A549 (cell line): ENCODE measurements at regions not wholly inside any gene's neighbourhood (a gene's known extent, or its start where the extent isn't known, plus 50 kb on each side); places are given as distances from the start of the nearest gene placed in this dataset.

Experiments
- ATAC-seq, 2 experiments: fragments of 200-7000 bp in 1 of 2; fragments of >200 bp in 1 of 2; cut with Nextera tagmentation in 1 of 2; cut with Tn5 transposase in 1 of 2; 3 replicates each; pipeline versions ENCODE4 v1.8.0 to v1.9.1; 2018 to 2020; ENCODE audit warnings: mild to moderate bottlenecking in 1 of 2, moderate library complexity in 1 of 2
- CTCF ChIA-PET: fragments of 300-600 bp; sonication (Branson Sonifier 250); formaldehyde crosslinking; extraction: SDS; loops from one replicate; lab custom pipeline; 2021; ENCODE audit warnings: antibody characterized with exemption, inconsistent platforms; lab: Yijun Ruan, JAX
- POLR2A ChIA-PET: fragments of 350-600 bp; formaldehyde crosslinking; extraction: SDS; loops from one replicate; lab custom pipeline; 2021; ENCODE audit warnings: antibody characterized with exemption, inconsistent platforms; lab: Yijun Ruan, JAX
- DNase-seq, 2 experiments: peaks; one replicate each; pipeline versions ENCODE4 v3.0.0 to v3.0.0-alpha.2; 2011 to 2016; ENCODE audit warnings: low read depth in 1 of 2, low spot score in 1 of 2
- FAIRE-seq: peaks from 2 replicates; lab custom pipeline; 2011; peaks lifted over from hg19 to GRCh38; lab: Jason Lieb, UNC
- H3K27ac ChIP-seq, 2 experiments: fragments of >200 bp; sonication (Bioruptor Twin); formaldehyde crosslinking; 3 replicates each; pipeline ENCODE4 v1.5.1; 2016 to 2017
- H3K4me1 ChIP-seq: fragments of >200 bp; sonication (Bioruptor Twin); formaldehyde crosslinking; 3 replicates; pipeline ENCODE4 v1.6.1; 2016
- H3K4me2 ChIP-seq: fragments of >200 bp; sonication (Bioruptor Twin); formaldehyde crosslinking; 3 replicates; pipeline ENCODE4 v1.6.1; 2016
- H3K4me3 ChIP-seq: fragments of >200 bp; sonication (Bioruptor Twin); formaldehyde crosslinking; 3 replicates; pipeline ENCODE4 v1.5.1; 2016
- H3K9me3 ChIP-seq: fragments of >200 bp; sonication (Bioruptor Twin); formaldehyde crosslinking; 3 replicates; pipeline ENCODE4 v1.6.1; 2016
- ATOH8 ChIP-seq: fragments of 250-450 bp; sonication (Bioruptor Pico); IDR thresholded peaks from 2 replicates; pipeline ENCODE4 v1.5.0; 2020; ENCODE audit warnings: low read depth, mild to moderate bottlenecking, moderate library complexity
- BCL3 ChIP-seq: fragments of >200 bp; sonication (Bioruptor Twin); formaldehyde crosslinking; IDR thresholded peaks from 3 replicates; pipeline ENCODE4 v1.6.1; 2016
- CBX8 ChIP-seq: fragments of 200-600 bp; sonication (generic); IDR thresholded peaks from 2 replicates; pipeline ENCODE4 v1.6.1; 2016
- CHD4 ChIP-seq: fragments of 200-600 bp; sonication (generic); IDR thresholded peaks from 2 replicates; pipeline ENCODE4 v1.6.1; 2016; ENCODE audit warnings: antibody characterized with exemption, mild to moderate bottlenecking, borderline replicate concordance
- E2F6 ChIP-seq: IDR thresholded peaks from 2 replicates; pipeline ENCODE4 v1.6.1; 2012; ENCODE audit warnings: low read depth, borderline replicate concordance
- ESRRA ChIP-seq: fragments of 150-350 bp; IDR thresholded peaks from 2 replicates; pipeline ENCODE4 v1.6.1; 2014; ENCODE audit warnings: mild to moderate bottlenecking, low read length, borderline replicate concordance
- FOSB ChIP-seq: fragments of 250-450 bp; sonication (Bioruptor Pico); IDR thresholded peaks from 2 replicates; pipeline ENCODE4 v1.5.0; 2020; ENCODE audit warnings: mild to moderate bottlenecking, moderate library complexity
- FOXS1 ChIP-seq: fragments of 250-450 bp; sonication (Bioruptor Pico); IDR thresholded peaks from 2 replicates; pipeline ENCODE4 v1.5.0; 2020; ENCODE audit warnings: mild to moderate bottlenecking, moderate library complexity
- HES2 ChIP-seq: fragments of >200 bp; sonication (Bioruptor Twin); formaldehyde crosslinking; IDR thresholded peaks from 2 replicates; pipeline ENCODE4 v1.6.1; 2016
- HOXB13 ChIP-seq: fragments of 250-450 bp; sonication (Bioruptor Pico); IDR thresholded peaks from 2 replicates; pipeline ENCODE4 v1.5.0; 2020; ENCODE audit warnings: low read depth, mild to moderate bottlenecking, moderate library complexity
- HOXB5 ChIP-seq: fragments of 250-450 bp; sonication (Bioruptor Pico); IDR thresholded peaks from 2 replicates; pipeline ENCODE4 v1.5.0; 2020; ENCODE audit warnings: mild to moderate bottlenecking, moderate library complexity
- KDM1A ChIP-seq: fragments of 200-600 bp; sonication (generic); IDR thresholded peaks from 2 replicates; pipeline ENCODE4 v1.6.1; 2016; ENCODE audit warnings: low read depth, mild to moderate bottlenecking
- KDM5A ChIP-seq: fragments of 200-600 bp; sonication (generic); IDR thresholded peaks from 2 replicates; pipeline ENCODE4 v1.6.1; 2016; ENCODE audit warnings: antibody characterized with exemption, mild to moderate bottlenecking
- NFE2L2 ChIP-seq: fragments of 150-350 bp; conservative IDR thresholded peaks from 2 replicates; pipeline ENCODE4 v1.6.1; 2014; ENCODE audit warnings: low read length
- NR3C1 ChIP-seq: fragments of >200 bp; sonication (Bioruptor Twin); formaldehyde crosslinking; IDR thresholded peaks from 3 replicates; pipeline ENCODE4 v1.6.1; 2017
- PBX3 ChIP-seq: IDR thresholded peaks from 2 replicates; pipeline ENCODE4 v1.6.1; 2012
- PHF8 ChIP-seq: fragments of 200-600 bp; sonication (generic); IDR thresholded peaks from 2 replicates; pipeline ENCODE4 v1.6.1; 2016; ENCODE audit warnings: low read depth, mild to moderate bottlenecking, antibody characterized with exemption, moderate library complexity, borderline replicate concordance
- POLR2A ChIP-seq: IDR thresholded peaks from 2 replicates; pipeline ENCODE4 v1.6.1; 2012; ENCODE audit warnings: mild to moderate bottlenecking, low read length
- POLR2AphosphoS2 ChIP-seq: conservative IDR thresholded peaks from 2 replicates; pipeline ENCODE4 v1.6.1; 2012; ENCODE audit warnings: low read length, improper control_type of control experiment, inconsistent platforms
- RARB ChIP-seq: fragments of 250-450 bp; sonication (Bioruptor Pico); IDR thresholded peaks from 2 replicates; pipeline ENCODE4 v1.8.0; 2021; ENCODE audit warnings: mild to moderate bottlenecking, moderate library complexity
- RFX5 ChIP-seq: fragments of 450-650 bp; IDR thresholded peaks from 2 replicates; pipeline ENCODE4 v1.7.1; 2014; ENCODE audit warnings: antibody characterized with exemption, mild to moderate bottlenecking, moderate library complexity
- RNF2 ChIP-seq: fragments of 200-600 bp; sonication (generic); IDR thresholded peaks from 2 replicates; pipeline ENCODE4 v1.6.1; 2016; ENCODE audit warnings: low read depth, mild to moderate bottlenecking, antibody characterized with exemption, moderate library complexity, borderline replicate concordance
- SMC3 ChIP-seq: fragments of >200 bp; sonication (Bioruptor Twin); formaldehyde crosslinking; IDR thresholded peaks from 3 replicates; pipeline ENCODE4 v1.6.1; 2018; ENCODE audit warnings: inconsistent platforms
- ZFP36 ChIP-seq: fragments of 450-650 bp; IDR thresholded peaks from 2 replicates; pipeline ENCODE4 v1.6.1; 2014; ENCODE audit warnings: borderline replicate concordance; ENCODE audit not compliant: partially characterized antibody
- ZNF302 ChIP-seq: fragments of 250-450 bp; sonication (Bioruptor Pico); IDR thresholded peaks from 2 replicates; pipeline ENCODE4 v1.9.0; 2021; ENCODE audit warnings: inconsistent platforms, mild to moderate bottlenecking, moderate library complexity
- ZSCAN20 ChIP-seq: fragments of 250-450 bp; sonication (Bioruptor Pico); IDR thresholded peaks from 2 replicates; pipeline ENCODE4 v1.8.0; 2022; ENCODE audit warnings: mild to moderate bottlenecking, moderate library complexity
- WGBS: methylation state at CpG from one replicate; pipeline ENCODE4 v1.1.6; 2017; ENCODE audit errors: missing lambda C conversion rate; 5-methylcytosine and 5-hydroxymethylcytosine counted together
- TF ChIP-seq, protein P1 (sequence below): fragments of 200-600 bp; sonication (generic); IDR thresholded peaks from 2 replicates; pipeline ENCODE4 v1.6.1; 2016; ENCODE audit warnings: antibody characterized with exemption, mild to moderate bottlenecking, moderate library complexity
- TF ChIP-seq, protein P2 (sequence below): fragments of >200 bp; sonication (Bioruptor Twin); formaldehyde crosslinking; IDR thresholded peaks from 3 replicates; pipeline ENCODE4 v1.5.1; 2016

DNA sequence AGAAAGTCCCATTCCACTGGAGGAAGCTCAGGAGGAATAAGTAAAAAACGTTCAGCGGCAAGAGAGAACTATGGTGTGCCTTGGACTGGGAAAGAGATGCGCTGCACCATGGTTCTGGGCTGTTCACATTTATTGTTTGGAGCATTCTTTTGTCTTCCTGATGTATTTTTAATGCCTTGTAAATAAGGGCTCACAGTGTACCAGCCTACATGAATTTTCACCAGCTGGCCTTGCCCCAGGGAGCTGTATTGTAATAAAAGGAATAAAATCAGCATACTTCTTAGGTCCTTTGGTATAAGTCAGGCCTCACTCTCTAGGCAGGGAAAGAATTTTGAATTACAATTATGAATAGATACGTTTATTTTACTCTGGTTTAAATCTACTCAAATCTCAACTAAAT is 1249.6 kb downstream of the CNTNAP5 start:
- CTCF ChIA-PET = no interaction called here
- H3K4me2 ChIP-seq = no peak overlapping the region
- H3K4me1 ChIP-seq = no peaks in the 10 kb centered on the region
- TF ChIP-seq HOXB13 (CRISPR knock-in tag) (no peak), E2F6 (no peak), SMC3 (no peak), FOSB (CRISPR knock-in tag) (no peak), RFX5 (no peak), POLR2AphosphoS2 (no peak), NR3C1 (no peak), ESRRA (no peak), PHF8 (no peak), FOXS1 (CRISPR knock-in tag) (no peak), ZFP36 (no peak), KDM1A (no peak), KDM5A (no peak), ZNF302 (CRISPR knock-in tag) (no peak), HOXB5 (CRISPR knock-in tag) (no peak), PBX3 (no peak)
- TF ChIP-seq, protein P1, sequence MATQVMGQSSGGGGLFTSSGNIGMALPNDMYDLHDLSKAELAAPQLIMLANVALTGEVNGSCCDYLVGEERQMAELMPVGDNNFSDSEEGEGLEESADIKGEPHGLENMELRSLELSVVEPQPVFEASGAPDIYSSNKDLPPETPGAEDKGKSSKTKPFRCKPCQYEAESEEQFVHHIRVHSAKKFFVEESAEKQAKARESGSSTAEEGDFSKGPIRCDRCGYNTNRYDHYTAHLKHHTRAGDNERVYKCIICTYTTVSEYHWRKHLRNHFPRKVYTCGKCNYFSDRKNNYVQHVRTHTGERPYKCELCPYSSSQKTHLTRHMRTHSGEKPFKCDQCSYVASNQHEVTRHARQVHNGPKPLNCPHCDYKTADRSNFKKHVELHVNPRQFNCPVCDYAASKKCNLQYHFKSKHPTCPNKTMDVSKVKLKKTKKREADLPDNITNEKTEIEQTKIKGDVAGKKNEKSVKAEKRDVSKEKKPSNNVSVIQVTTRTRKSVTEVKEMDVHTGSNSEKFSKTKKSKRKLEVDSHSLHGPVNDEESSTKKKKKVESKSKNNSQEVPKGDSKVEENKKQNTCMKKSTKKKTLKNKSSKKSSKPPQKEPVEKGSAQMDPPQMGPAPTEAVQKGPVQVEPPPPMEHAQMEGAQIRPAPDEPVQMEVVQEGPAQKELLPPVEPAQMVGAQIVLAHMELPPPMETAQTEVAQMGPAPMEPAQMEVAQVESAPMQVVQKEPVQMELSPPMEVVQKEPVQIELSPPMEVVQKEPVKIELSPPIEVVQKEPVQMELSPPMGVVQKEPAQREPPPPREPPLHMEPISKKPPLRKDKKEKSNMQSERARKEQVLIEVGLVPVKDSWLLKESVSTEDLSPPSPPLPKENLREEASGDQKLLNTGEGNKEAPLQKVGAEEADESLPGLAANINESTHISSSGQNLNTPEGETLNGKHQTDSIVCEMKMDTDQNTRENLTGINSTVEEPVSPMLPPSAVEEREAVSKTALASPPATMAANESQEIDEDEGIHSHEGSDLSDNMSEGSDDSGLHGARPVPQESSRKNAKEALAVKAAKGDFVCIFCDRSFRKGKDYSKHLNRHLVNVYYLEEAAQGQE = no peak
- TF ChIP-seq, protein P2, sequence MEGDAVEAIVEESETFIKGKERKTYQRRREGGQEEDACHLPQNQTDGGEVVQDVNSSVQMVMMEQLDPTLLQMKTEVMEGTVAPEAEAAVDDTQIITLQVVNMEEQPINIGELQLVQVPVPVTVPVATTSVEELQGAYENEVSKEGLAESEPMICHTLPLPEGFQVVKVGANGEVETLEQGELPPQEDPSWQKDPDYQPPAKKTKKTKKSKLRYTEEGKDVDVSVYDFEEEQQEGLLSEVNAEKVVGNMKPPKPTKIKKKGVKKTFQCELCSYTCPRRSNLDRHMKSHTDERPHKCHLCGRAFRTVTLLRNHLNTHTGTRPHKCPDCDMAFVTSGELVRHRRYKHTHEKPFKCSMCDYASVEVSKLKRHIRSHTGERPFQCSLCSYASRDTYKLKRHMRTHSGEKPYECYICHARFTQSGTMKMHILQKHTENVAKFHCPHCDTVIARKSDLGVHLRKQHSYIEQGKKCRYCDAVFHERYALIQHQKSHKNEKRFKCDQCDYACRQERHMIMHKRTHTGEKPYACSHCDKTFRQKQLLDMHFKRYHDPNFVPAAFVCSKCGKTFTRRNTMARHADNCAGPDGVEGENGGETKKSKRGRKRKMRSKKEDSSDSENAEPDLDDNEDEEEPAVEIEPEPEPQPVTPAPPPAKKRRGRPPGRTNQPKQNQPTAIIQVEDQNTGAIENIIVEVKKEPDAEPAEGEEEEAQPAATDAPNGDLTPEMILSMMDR = no peak
- ATAC-seq = no peak
- no peaks in the 10 kb centered on the region for H3K9me3 ChIP-seq
- no peak for FAIRE-seq
- H3K4me3 ChIP-seq = no peak overlapping the region
- no peak for DNase-seq
- 30% methylated on average over 4 of the region's 4 CpGs for WGBS
- POLR2A ChIA-PET = no interaction called here
- H3K27ac ChIP-seq = no peak overlapping the region

- TF ChIP-seq RARB (CRISPR knock-in tag) (no peak), NFE2L2 (no peak), ZSCAN20 (no peak), HES2 (no peak), CHD4 (no peak), BCL3 (no peak), CBX8 (no peak), RNF2 (no peak), ATOH8 (no peak), POLR2A (no peak)
- TF ChIP-seq, all 56 proteins: peak for 0
- ChIA-PET CTCF (no interaction called here), POLR2A (no interaction called here)
- 0% methylated on average over 2 of the region's 2 CpGs for WGBS
- no peak overlapping the region for H3K27ac ChIP-seq
- ATAC-seq = no peak
- no peaks in the 10 kb centered on the region for H3K9me3 ChIP-seq
- H3K4me2 ChIP-seq = no peak overlapping the region
- H3K4me3 ChIP-seq = no peak overlapping the region
- DNase-seq = no peak
- H3K4me1 ChIP-seq = no peaks in the 10 kb centered on the region
- FAIRE-seq = no peak
Measured at GRCh38 chr2:125280265-125280664, 1255.2 kb downstream of the CNTNAP5 start.
